ENCODE measurements at regions not wholly inside any gene's neighbourhood (a gene's known extent, or its start where the extent isn't known, plus 50 kb on each side); places are given as distances from the start of the nearest gene placed in this dataset.

DNA sequence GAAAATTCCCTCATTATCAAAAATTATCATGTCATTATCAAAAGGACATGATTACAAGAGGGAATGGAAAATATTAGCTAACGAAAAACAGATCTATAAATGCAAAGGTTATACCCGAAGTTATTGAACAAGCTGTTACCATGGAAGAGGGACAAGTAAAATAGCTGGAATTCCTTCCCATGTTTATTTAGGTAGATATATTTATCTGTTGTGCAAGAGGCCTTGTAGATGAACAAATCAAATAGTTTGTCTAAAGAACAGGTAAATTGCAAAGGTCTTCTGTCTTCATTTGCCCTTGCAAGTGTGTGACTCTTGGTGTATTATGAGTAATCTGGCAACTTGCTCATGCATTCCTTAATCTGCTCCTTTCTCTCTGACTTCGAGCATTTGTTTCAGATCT is 1170.9 kb downstream of the SORCS1 start:
- TF ChIP-seq TP53 (CRISPR knock-in tag; IDR thresholded peaks at IDR 0.05), result no peak
- TF ChIP-seq, protein P1, sequence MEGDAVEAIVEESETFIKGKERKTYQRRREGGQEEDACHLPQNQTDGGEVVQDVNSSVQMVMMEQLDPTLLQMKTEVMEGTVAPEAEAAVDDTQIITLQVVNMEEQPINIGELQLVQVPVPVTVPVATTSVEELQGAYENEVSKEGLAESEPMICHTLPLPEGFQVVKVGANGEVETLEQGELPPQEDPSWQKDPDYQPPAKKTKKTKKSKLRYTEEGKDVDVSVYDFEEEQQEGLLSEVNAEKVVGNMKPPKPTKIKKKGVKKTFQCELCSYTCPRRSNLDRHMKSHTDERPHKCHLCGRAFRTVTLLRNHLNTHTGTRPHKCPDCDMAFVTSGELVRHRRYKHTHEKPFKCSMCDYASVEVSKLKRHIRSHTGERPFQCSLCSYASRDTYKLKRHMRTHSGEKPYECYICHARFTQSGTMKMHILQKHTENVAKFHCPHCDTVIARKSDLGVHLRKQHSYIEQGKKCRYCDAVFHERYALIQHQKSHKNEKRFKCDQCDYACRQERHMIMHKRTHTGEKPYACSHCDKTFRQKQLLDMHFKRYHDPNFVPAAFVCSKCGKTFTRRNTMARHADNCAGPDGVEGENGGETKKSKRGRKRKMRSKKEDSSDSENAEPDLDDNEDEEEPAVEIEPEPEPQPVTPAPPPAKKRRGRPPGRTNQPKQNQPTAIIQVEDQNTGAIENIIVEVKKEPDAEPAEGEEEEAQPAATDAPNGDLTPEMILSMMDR (IDR thresholded peaks at IDR 0.05), result no peak
- TF ChIP-seq GTF2I (CRISPR knock-in tag; conservative IDR thresholded peaks at IDR 0.05), result no peak
- no peak for TF ChIP-seq CBFB (CRISPR knock-in tag; IDR thresholded peaks at IDR 0.05; ENCODE audit: low read depth)
- no peak for TF ChIP-seq ZNF121 (CRISPR knock-in tag; IDR thresholded peaks at IDR 0.05)
